OCI-LY7 (cell line): ENCODE measurements at regions not wholly inside any gene's neighbourhood (a gene's known extent, or its start where the extent isn't known, plus 50 kb on each side); places are given as distances from the start of the nearest gene placed in this dataset.

Experiments used
- CTCF ChIP-seq: fragments of 200-600 bp; sonication (generic); conservative IDR thresholded peaks from 2 replicates; pipeline ENCODE4 v1.5.1; 2014; ENCODE audit warnings: mild to moderate bottlenecking, antibody characterized with exemption, low read length, moderate library complexity, mixed read lengths
- EZH2phosphoT487 ChIP-seq: fragments of 200-600 bp; sonication (generic); IDR thresholded peaks from 2 replicates; pipeline ENCODE4 v1.6.1; 2018; ENCODE audit warnings: low read depth, borderline replicate concordance, mild to moderate bottlenecking, mixed run types, antibody characterized with exemption, low read length, moderate library complexity, mixed read lengths

DNA sequence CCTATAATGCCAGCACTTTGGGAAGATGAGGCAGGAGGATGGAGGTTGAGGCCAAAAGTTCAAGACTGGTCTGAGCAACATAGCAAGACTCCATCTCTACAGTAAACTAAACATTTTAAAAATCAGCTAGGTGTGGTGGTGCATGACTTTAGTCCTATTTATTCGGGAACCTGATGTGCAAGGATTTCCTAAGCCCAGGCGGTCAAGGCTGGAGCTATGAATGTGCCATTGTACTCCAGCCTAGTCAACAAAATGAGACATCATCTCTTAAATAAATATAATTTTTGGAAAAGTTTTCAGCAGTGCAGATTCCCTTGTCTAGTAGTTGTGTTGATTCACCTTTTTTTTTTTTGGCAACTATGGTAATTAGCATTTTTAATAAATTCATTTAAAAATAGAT, 928.7 kb upstream of the PRKX start:
- TF ChIP-seq EZH2phosphoT487 (no peak), CTCF (no peak)
